Activated T-helper 1 cell treated with Interleukin-2 at 50 U/mL for 16 hours (primary cell): ENCODE measurements at regions not wholly inside any gene's neighbourhood (a gene's known extent, or its start where the extent isn't known, plus 50 kb on each side); places are given as distances from the start of the nearest gene placed in this dataset.
"Not testable (repeated sequence)": the region's sequence is repeated elsewhere in the genome, so short reads cannot be mapped to it uniquely, and the experiment has no call there.

Source experiments
- DNase-seq: peaks from one replicate; pipeline ENCODE4 v3.0.0-alpha.2; 2020; ENCODE audit warnings: low read depth

DNA sequence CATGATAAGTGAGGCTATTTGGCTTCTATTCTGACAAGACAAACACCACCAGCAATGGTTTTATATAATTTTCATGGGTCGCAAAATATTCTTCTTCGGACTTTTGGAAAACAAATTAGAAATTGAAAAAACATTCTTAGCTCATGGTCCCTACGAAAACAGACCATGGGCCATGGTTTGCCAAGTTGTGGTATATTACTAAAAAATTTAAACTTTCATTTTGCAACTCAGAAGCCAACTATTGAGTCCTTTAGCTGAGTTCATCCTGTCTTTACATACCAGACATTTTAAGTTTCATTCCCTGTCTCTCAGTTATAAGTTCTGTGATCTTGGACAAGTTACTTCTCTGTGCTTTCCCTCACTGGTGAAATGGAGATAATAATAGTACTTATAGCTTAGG, 198.1 kb downstream of the CSNK1G3 start:
- no peak for DNase-seq

DNA sequence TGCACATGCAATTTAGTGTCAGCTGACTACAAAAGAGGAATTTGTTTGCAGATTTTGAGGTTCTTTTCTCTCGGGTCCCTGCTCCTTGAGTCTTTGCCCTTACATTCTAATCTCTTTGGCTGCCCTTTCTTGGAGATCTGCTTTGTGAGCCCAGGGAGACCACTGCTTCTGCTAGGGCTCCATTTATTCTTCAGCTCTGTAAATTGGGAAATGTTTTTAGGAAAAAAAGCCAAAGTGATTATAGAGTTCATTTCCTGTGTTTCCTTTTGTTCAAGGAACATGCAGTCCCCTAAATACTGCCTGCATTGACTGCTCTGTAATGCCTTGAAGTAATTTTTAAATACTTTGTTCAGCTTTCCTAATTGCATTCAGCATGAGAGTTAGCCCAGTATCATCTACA, 197.4 kb downstream of the CSNK1G3 start:
- no peak for DNase-seq

DNA sequence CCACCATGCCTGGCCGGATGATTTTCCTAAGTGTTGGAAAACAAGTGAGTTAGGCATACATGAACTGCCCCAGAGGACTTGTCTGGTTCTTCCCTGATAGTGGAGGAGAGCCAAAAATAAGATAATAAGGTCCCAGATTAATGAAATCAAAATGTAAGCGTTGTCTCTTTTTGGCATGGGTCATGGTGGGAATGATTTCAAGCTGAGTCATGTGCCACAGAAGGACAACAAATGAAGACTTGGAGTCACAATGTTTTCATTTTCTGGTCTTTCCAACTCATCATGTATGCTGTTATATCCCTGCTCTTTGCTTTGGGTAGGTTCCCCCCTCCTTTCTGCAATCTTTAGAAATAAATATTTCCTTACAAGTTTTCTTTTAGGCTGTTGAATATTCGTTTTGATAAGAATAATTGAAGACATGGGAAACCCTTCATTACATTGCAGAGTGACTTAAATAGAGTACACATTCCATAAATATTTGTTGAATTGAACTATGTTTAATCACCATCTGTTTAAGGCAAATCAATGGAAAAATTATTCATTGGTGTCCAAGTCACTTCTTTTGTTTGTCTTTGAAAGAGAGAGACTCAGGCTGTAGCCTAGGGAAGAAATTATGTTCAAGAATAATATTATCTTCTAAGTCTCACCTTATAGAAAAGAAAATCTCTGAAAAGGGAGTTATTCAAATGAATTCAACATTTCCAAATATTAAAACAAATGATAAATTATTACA, 196.3 kb downstream of the CSNK1G3 start:
- DNase-seq: no peak

- no peak for DNase-seq
Measured at GRCh38 chr5:123706531-123706930, 194.6 kb downstream of the CSNK1G3 start.

DNA sequence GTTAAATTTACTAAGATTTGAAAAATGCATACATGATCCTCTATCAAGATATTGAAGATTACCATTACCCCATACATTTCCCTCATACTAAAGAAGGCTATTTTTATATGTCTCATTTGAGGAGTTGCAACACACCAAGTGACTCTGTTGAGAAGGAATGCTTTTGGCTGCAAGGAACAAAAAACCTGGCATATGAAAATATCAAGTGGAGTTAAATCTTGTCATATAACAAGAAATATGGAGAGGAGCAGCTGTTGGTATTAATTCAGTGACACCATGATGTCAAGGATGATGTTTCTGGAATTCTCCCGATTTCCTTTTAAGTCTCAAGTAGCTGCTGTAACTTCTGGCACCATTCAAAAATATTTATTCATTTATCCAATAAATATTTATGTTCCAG, 193.8 kb downstream of the CSNK1G3 start:
- DNase-seq: no peak

GRCh38 chr5:123701511-123702200, 189.7 kb downstream of the CSNK1G3 start:
- DNase-seq: no peak

- DNase-seq: no peak
Measured at GRCh38 chr5:123700624-123701287, 188.8 kb downstream of the CSNK1G3 start.

DNA sequence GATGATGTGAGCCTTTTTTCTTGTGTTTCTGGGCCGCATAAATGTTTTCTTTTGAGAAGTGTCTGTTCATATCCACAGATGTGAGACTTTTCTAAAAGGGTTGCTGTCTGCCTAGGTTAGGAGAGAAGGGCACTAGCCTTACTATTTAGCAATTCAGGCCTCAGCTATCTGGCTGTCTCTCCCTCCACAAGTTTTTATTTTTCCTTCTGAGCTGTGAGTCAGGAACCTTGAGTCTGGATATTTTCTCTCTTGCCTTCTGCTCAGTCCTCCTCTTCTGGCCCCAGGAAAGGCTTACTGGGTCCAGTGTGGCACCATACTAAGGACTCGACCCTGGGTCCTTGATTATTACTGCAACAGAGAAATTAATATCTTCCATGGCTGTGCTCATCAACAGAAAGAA, 187.6 kb downstream of the CSNK1G3 start:
- DNase-seq: no peak

DNA sequence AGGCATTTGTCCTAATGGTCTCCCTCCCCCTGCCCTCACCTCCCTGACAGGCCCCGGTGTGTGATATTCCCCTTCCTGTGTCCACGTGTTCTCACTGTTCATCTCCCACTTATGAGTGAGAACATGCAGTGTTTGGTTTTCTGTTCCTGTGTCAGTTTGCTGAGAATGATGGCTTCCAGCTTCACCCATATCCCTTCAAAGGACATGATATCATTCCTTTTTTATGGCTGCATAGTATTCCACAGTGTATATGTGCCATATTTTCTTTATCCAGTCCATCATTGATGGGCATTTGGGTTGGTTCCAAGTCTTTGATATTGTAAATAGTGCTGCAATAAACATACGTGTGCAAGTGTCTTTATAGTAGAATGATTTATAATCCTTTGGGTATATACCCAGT, 187.0 kb downstream of the CSNK1G3 start:
- DNase-seq: not testable (repeated sequence)

GRCh38 chr5:123696921-123697341, 185.0 kb downstream of the CSNK1G3 start:
- no peak for DNase-seq

DNA sequence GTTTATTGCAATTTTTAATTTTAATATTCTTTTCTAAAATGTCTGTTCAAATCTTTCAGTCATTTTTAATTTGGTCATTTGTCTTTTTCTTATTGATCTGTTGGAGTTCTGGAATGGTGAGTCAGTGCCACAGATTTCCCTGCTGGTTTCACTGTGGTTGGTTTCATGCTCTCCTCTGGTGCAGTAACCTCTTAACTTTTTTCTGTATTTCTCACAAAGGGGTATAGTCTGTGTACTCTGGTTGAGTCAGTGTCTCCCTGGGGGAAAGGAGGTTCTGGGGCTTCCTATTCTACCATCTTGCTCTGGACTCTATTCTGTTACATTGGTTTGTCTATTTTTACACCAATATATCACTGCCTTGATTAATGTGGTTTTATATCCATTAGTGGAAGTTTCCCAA, 178.8 kb downstream of the CSNK1G3 start:
- no peak for DNase-seq

DNA sequence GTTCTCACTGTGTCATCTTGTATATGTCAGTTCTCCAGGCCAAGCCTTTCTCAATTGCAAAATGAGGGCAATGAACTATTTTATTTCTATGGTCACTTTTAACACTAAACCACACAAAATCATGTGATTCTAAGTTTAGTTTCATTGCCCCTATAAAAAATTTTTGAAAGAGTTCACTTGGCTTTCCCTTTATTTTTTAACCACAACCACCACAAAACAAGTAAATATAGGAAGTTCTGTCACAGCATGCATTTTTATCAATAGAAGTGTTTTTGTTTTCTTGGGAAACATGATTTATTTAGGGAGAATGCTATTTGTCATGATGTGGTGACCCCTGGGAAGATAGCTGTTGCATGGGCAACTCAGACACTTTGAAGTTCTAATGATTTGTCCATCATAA, 169.1 kb downstream of the CSNK1G3 start:
- no peak for DNase-seq

- DNase-seq: no peak
Measured at GRCh38 chr5:123673107-123673506, 161.1 kb downstream of the CSNK1G3 start.

- no peak for DNase-seq
Measured at GRCh38 chr5:123671711-123672456, 159.9 kb downstream of the CSNK1G3 start.

GRCh38 chr5:123671042-123671441, 159.1 kb downstream of the CSNK1G3 start:
- no peak for DNase-seq
